ENCODE measurements at regions not wholly inside any gene's neighbourhood (a gene's known extent, or its start where the extent isn't known, plus 50 kb on each side); places are given as distances from the start of the nearest gene placed in this dataset.

GRCh38 chr4:52367282-52367830 lies 291.7 kb downstream of the USP46 start:
- no peak overlapping the region for H3K27ac ChIP-seq
- TF ChIP-seq CTCF (IDR thresholded peaks at IDR 0.05), result no peak
- no peaks in the 10 kb centered on the region for H3K36me3 ChIP-seq
- H3K27me3 ChIP-seq, result no peaks in the 10 kb centered on the region
- H3K9me3 ChIP-seq, result no peaks in the 10 kb centered on the region
- intact Hi-C loops (cut with DNase I; ENCODE audit: low total_unique reads), result no loop called here
- H3K4me3 ChIP-seq, result no peak overlapping the region
- no peaks in the 10 kb centered on the region for H3K4me1 ChIP-seq
- no peak for DNase-seq

GRCh38 chr4:52368895-52369294 lies 290.2 kb downstream of the USP46 start:
- Histone ChIP-seq H3K4me1 (no peaks in the 10 kb centered on the region), H3K27ac (no peak overlapping the region), H3K4me3 (no peak overlapping the region), H3K36me3 (no peaks in the 10 kb centered on the region), H3K9me3 (no peaks in the 10 kb centered on the region), H3K27me3 (no peaks in the 10 kb centered on the region)
- intact Hi-C loops (cut with DNase I; ENCODE audit: low total_unique reads), result no loop called here
- TF ChIP-seq CTCF (IDR thresholded peaks at IDR 0.05), result no peak
- no peak for DNase-seq

- Histone ChIP-seq H3K4me1 (no peaks in the 10 kb centered on the region), H3K27ac (no peak overlapping the region), H3K4me3 (no peak overlapping the region), H3K9me3 (no peaks in the 10 kb centered on the region), H3K27me3 (no peaks in the 10 kb centered on the region), H3K36me3 (no peaks in the 10 kb centered on the region)
- no peak for DNase-seq
- intact Hi-C loops (cut with DNase I; ENCODE audit: low total_unique reads), result loop anchor here (10.0 kb wide), 1 partner anchor 615 kb away; no protein-coding TSS in a partner anchor
- no peak for TF ChIP-seq CTCF (IDR thresholded peaks at IDR 0.05)
These were observed 289.5 kb downstream of the USP46 start for GRCh38 chr4:52369649-52370048.

GRCh38 chr4:52370576-52370975 lies 288.5 kb downstream of the USP46 start:
- Histone ChIP-seq H3K27ac (no peak overlapping the region), H3K27me3 (no peaks in the 10 kb centered on the region), H3K4me1 (no peaks in the 10 kb centered on the region), H3K4me3 (no peak overlapping the region), H3K9me3 (no peaks in the 10 kb centered on the region), H3K36me3 (no peaks in the 10 kb centered on the region)
- DNase-seq, result no peak
- TF ChIP-seq CTCF (IDR thresholded peaks at IDR 0.05), result no peak
- intact Hi-C loops (cut with DNase I; ENCODE audit: low total_unique reads), result loop anchor here (10.0 kb wide), 1 partner anchor 614 kb away; no protein-coding TSS in a partner anchor

- no peaks in the 10 kb centered on the region for H3K27me3 ChIP-seq
- no peak overlapping the region for H3K27ac ChIP-seq
- H3K36me3 ChIP-seq, result no peaks in the 10 kb centered on the region
- no peak for TF ChIP-seq CTCF (IDR thresholded peaks at IDR 0.05)
- no peak for DNase-seq
- H3K4me3 ChIP-seq, result no peak overlapping the region
- H3K4me1 ChIP-seq, result no peaks in the 10 kb centered on the region
- H3K9me3 ChIP-seq, result no peaks in the 10 kb centered on the region
- intact Hi-C loops (cut with DNase I; ENCODE audit: low total_unique reads), result loop anchor here (10.0 kb wide), 1 partner anchor 613 kb away; no protein-coding TSS in a partner anchor
These were observed 287.3 kb downstream of the USP46 start for GRCh38 chr4:52371841-52372240.

GRCh38 chr4:52372269-52372668 lies 286.8 kb downstream of the USP46 start:
- H3K36me3 ChIP-seq, result no peaks in the 10 kb centered on the region
- H3K9me3 ChIP-seq, result no peaks in the 10 kb centered on the region
- no peak overlapping the region for H3K27ac ChIP-seq
- TF ChIP-seq CTCF (IDR thresholded peaks at IDR 0.05), result no peak
- DNase-seq, result no peak
- intact Hi-C loops (cut with DNase I; ENCODE audit: low total_unique reads), result loop anchor here (10.0 kb wide), 1 partner anchor 613 kb away; no protein-coding TSS in a partner anchor
- H3K27me3 ChIP-seq, result no peaks in the 10 kb centered on the region
- no peak overlapping the region for H3K4me3 ChIP-seq
- no peaks in the 10 kb centered on the region for H3K4me1 ChIP-seq
